ENCODE measurements at regions not wholly inside any gene's neighbourhood (a gene's known extent, or its start where the extent isn't known, plus 50 kb on each side); places are given as distances from the start of the nearest gene placed in this dataset.

- Histone ChIP-seq H3K27me3 (ENCODE audit: control insufficient read depth in 1 of 2, insufficient read depth in 2 of 2, low read length in 2 of 2) (peaks cover 0 to 11% of the 10 kb centered on the region in 2 experiments; a peak in 1 of 5 replicates), H3K27ac (ENCODE audit: extremely low read length, insufficient read depth, low read length) (no peak overlapping the region), H3K4me1 (ENCODE audit: insufficient read depth, low read length) (no peaks in the 10 kb centered on the region), H3K79me2 (ENCODE audit: insufficient read depth, low read length) (no peaks in the 10 kb centered on the region), H3K4me2 (ENCODE audit: low read depth, low read length) (no peak overlapping the region), H3K9me3 (ENCODE audit: low read length) (no peaks in the 10 kb centered on the region), H3K4me3 (replicated peaks in 1 of 3; ENCODE audit: insufficient read depth in 1 of 3, low read depth in 2 of 3, low read length in 3 of 3) (no peak overlapping the region), H3K36me3 (replicated peaks in 1 of 2; ENCODE audit: control insufficient read depth in 1 of 2, insufficient read depth in 2 of 2, low read length in 2 of 2) (no peaks in the 10 kb centered on the region), H4K20me1 (ENCODE audit: insufficient read depth, low read length) (no peaks in the 10 kb centered on the region), H3K9ac (ENCODE audit: insufficient read depth, low read depth, low read length) (no peak overlapping the region), H2AFZ (ENCODE audit: low read length) (no peak overlapping the region)
- no TSS peak for BruUV-seq (replicated peaks)
- FAIRE-seq: no peak
- intact Hi-C loops (cut with micrococcal nuclease; ENCODE audit: unreplicated experiment): no loop called here
- in situ Hi-C loops (cut with HindIII; ENCODE audit: extremely low pct_ligation_motif_present, low pct_unique_long_range_greater_than_20kb): no loop called here
- ATAC-seq: no peak
- no peak for TF ChIP-seq LRRFIP1 (CRISPR knock-in tag; conservative IDR thresholded peaks at IDR 0.05)
- no peak for TF ChIP-seq GPN1 (CRISPR knock-in tag; IDR thresholded peaks at IDR 0.05; ENCODE audit: borderline replicate concordance)
- 3% methylated on average over 6 of the region's 6 CpGs for WGBS (ENCODE audit: low lambda C conversion rate)
- DNase-seq (ENCODE audit: low spot score): no peak
- POLR2A ChIA-PET: no interaction called here
- CTCF ChIA-PET (ENCODE audit: low intra/inter-chr PET ratio, low total read pairs): no interaction called here
Observed at GRCh38 chr5:167578977-167579692, 712.3 kb upstream of the WWC1 start.

GRCh38 chr5:167579693-167580055 lies 711.8 kb upstream of the WWC1 start:
- 33% methylated on average over 5 of the region's 5 CpGs for WGBS (ENCODE audit: low lambda C conversion rate)
- intact Hi-C loops (cut with micrococcal nuclease; ENCODE audit: unreplicated experiment) (no loop called here), in situ Hi-C loops (cut with HindIII; ENCODE audit: extremely low pct_ligation_motif_present, low pct_unique_long_range_greater_than_20kb) (no loop called here)
- Histone ChIP-seq H3K4me2 (ENCODE audit: low read depth, low read length) (no peak overlapping the region), H2AFZ (ENCODE audit: low read length) (no peak overlapping the region), H3K27ac (ENCODE audit: extremely low read length, insufficient read depth, low read length) (no peak overlapping the region), H3K9ac (ENCODE audit: insufficient read depth, low read depth, low read length) (no peak overlapping the region), H3K9me3 (ENCODE audit: low read length) (no peaks in the 10 kb centered on the region), H3K36me3 (replicated peaks in 1 of 2; ENCODE audit: control insufficient read depth in 1 of 2, insufficient read depth in 2 of 2, low read length in 2 of 2) (no peaks in the 10 kb centered on the region), H3K27me3 (ENCODE audit: control insufficient read depth in 1 of 2, insufficient read depth in 2 of 2, low read length in 2 of 2) (peaks cover 0 to 7% of the 10 kb centered on the region in 2 experiments; a peak in 1 of 5 replicates), H3K79me2 (ENCODE audit: insufficient read depth, low read length) (no peaks in the 10 kb centered on the region), H3K4me1 (ENCODE audit: insufficient read depth, low read length) (peaks cover 2% of the 10 kb centered on the region; the same call in 1 of the 2 replicates), H3K4me3 (replicated peaks in 1 of 3; ENCODE audit: insufficient read depth in 1 of 3, low read depth in 2 of 3, low read length in 3 of 3) (no peak overlapping the region), H4K20me1 (ENCODE audit: insufficient read depth, low read length) (no peaks in the 10 kb centered on the region)
- ChIA-PET POLR2A (no interaction called here), CTCF (ENCODE audit: low intra/inter-chr PET ratio, low total read pairs) (no interaction called here)
- DNase-seq (ENCODE audit: low spot score): no peak
- BruUV-seq (replicated peaks): no TSS peak
- no peak for FAIRE-seq
- no peak for ATAC-seq
- TF ChIP-seq NFYB (CRISPR knock-in tag; IDR thresholded peaks at IDR 0.05) (no peak), AKNA (CRISPR knock-in tag; IDR thresholded peaks at IDR 0.05; ENCODE audit: borderline replicate concordance) (no peak), SETDB1 (CRISPR knock-in tag; IDR thresholded peaks at IDR 0.05; ENCODE audit: borderline replicate concordance) (no peak), ZNF382 (CRISPR knock-in tag; IDR thresholded peaks at IDR 0.05; ENCODE audit: borderline replicate concordance) (no peak), THAP11 (CRISPR knock-in tag; IDR thresholded peaks at IDR 0.05) (no peak), KMT2A (CRISPR knock-in tag; IDR thresholded peaks at IDR 0.05) (no peak), ZNF567 (CRISPR knock-in tag; IDR thresholded peaks at IDR 0.05; ENCODE audit: borderline replicate concordance) (no peak)
